IPS DF 6.9 (cell line): ENCODE measurements at regions not wholly inside any gene's neighbourhood (a gene's known extent, or its start where the extent isn't known, plus 50 kb on each side); places are given as distances from the start of the nearest gene placed in this dataset.

ENCODE experiments used
- DNase-seq: peaks from one replicate; pipeline ENCODE4 v3.0.0-alpha.2; 2013; ENCODE audit warnings: low read depth, low spot score
- H3K27ac ChIP-seq: one replicate; pipeline ENCODE4 v1.5.1; 2013; ENCODE audit warnings: low read length, control low read depth
- H3K27me3 ChIP-seq: 2 replicates; pipeline ENCODE4 v1.6.1; 2013; ENCODE audit warnings: mild to moderate bottlenecking, low read length; ENCODE audit not compliant: control insufficient read depth, insufficient read depth
- H3K36me3 ChIP-seq: 2 replicates; pipeline ENCODE4 v1.6.1; 2013; ENCODE audit warnings: low read length; ENCODE audit not compliant: control insufficient read depth, insufficient read depth
- H3K4me1 ChIP-seq: 2 replicates; pipeline ENCODE4 v1.6.1; 2013; ENCODE audit warnings: low read length; ENCODE audit not compliant: control insufficient read depth, insufficient read depth
- H3K4me3 ChIP-seq: 2 replicates; pipeline ENCODE4 v1.5.1; 2013; ENCODE audit warnings: mild to moderate bottlenecking, low read length
- H3K9me3 ChIP-seq: 2 replicates; pipeline ENCODE4 v1.6.1; 2013; ENCODE audit warnings: low read length, inconsistent platforms; ENCODE audit not compliant: control insufficient read depth, insufficient read depth
- WGBS: extraction: QIAGEN DNeasy Blood & Tissue Kit; methylation state at CpG from one replicate; pipeline ENCODE4 v1.1.7; 2013; ENCODE audit warnings: mixed read lengths, missing lambda C conversion rate; ENCODE audit not compliant: insufficient read length, insufficient coverage; 5-methylcytosine and 5-hydroxymethylcytosine counted together

GRCh38 chr6:105593805-105594671, 191.2 kb upstream of the PREP start:
- no CpG with 5 or more reads among the region's 4 CpGs for WGBS
- Histone ChIP-seq H3K27me3 (no peaks in the 10 kb centered on the region), H3K4me3 (no peak overlapping the region), H3K4me1 (no peaks in the 10 kb centered on the region), H3K27ac (no peak overlapping the region), H3K9me3 (no peaks in the 10 kb centered on the region), H3K36me3 (no peaks in the 10 kb centered on the region)
- no peak for DNase-seq

- H3K27me3 ChIP-seq, result no peaks in the 10 kb centered on the region
- no peaks in the 10 kb centered on the region for H3K36me3 ChIP-seq
- WGBS, result no CpG with 5 or more reads among the region's 4 CpGs
- H3K27ac ChIP-seq, result no peak overlapping the region
- no peaks in the 10 kb centered on the region for H3K9me3 ChIP-seq
- DNase-seq, result no peak
- H3K4me3 ChIP-seq, result no peak overlapping the region
- H3K4me1 ChIP-seq, result no peaks in the 10 kb centered on the region
Observed at GRCh38 chr6:105593056-105593690, 190.3 kb upstream of the PREP start.

GRCh38 chr6:105592329-105592728, 189.4 kb upstream of the PREP start:
- no CpG with 5 or more reads among the region's 2 CpGs for WGBS
- H3K27ac ChIP-seq, result no peak overlapping the region
- no peaks in the 10 kb centered on the region for H3K9me3 ChIP-seq
- DNase-seq, result no peak
- H3K4me1 ChIP-seq, result no peaks in the 10 kb centered on the region
- no peaks in the 10 kb centered on the region for H3K27me3 ChIP-seq
- no peak overlapping the region for H3K4me3 ChIP-seq
- H3K36me3 ChIP-seq, result no peaks in the 10 kb centered on the region

- Histone ChIP-seq H3K27me3 (no peaks in the 10 kb centered on the region), H3K4me1 (no peaks in the 10 kb centered on the region), H3K9me3 (no peaks in the 10 kb centered on the region), H3K27ac (no peak overlapping the region), H3K4me3 (no peak overlapping the region), H3K36me3 (no peaks in the 10 kb centered on the region)
- no CpG with 5 or more reads among the region's 2 CpGs for WGBS
- no peak for DNase-seq
Observed at GRCh38 chr6:105591053-105591452, 188.2 kb upstream of the PREP start.

- H3K27me3 ChIP-seq, result no peaks in the 10 kb centered on the region
- H3K4me1 ChIP-seq, result no peaks in the 10 kb centered on the region
- no CpG with 5 or more reads among the region's 6 CpGs for WGBS
- no peak overlapping the region for H3K4me3 ChIP-seq
- H3K27ac ChIP-seq, result no peak overlapping the region
- no peaks in the 10 kb centered on the region for H3K9me3 ChIP-seq
- no peak for DNase-seq
- no peaks in the 10 kb centered on the region for H3K36me3 ChIP-seq
Observed at GRCh38 chr6:105588123-105588710, 185.3 kb upstream of the PREP start.

GRCh38 chr6:105587349-105588122, 184.7 kb upstream of the PREP start:
- Histone ChIP-seq H3K27me3 (no peaks in the 10 kb centered on the region), H3K36me3 (no peaks in the 10 kb centered on the region), H3K4me1 (no peaks in the 10 kb centered on the region), H3K27ac (no peak overlapping the region), H3K4me3 (no peak overlapping the region), H3K9me3 (no peaks in the 10 kb centered on the region)
- DNase-seq, result no peak
- WGBS, result no CpG with 5 or more reads among the region's 23 CpGs

- no peaks in the 10 kb centered on the region for H3K27me3 ChIP-seq
- no peaks in the 10 kb centered on the region for H3K9me3 ChIP-seq
- no peak for DNase-seq
- no peaks in the 10 kb centered on the region for H3K36me3 ChIP-seq
- no CpG with 5 or more reads among the region's 1 CpG for WGBS
- H3K27ac ChIP-seq, result no peak overlapping the region
- H3K4me3 ChIP-seq, result no peak overlapping the region
- no peaks in the 10 kb centered on the region; the same call in 1 of the 2 replicates for H3K4me1 ChIP-seq
Observed at GRCh38 chr6:105578179-105578707, 175.4 kb upstream of the PREP start.

- H3K9me3 ChIP-seq, result no peaks in the 10 kb centered on the region
- no peak for DNase-seq
- H3K36me3 ChIP-seq, result no peaks in the 10 kb centered on the region
- no peaks in the 10 kb centered on the region for H3K27me3 ChIP-seq
- WGBS, result no CpG with 5 or more reads among the region's 2 CpGs
- no peak overlapping the region for H3K27ac ChIP-seq
- H3K4me1 ChIP-seq, result no peaks in the 10 kb centered on the region
- no peak overlapping the region for H3K4me3 ChIP-seq
Observed at GRCh38 chr6:105573556-105573955, 170.7 kb upstream of the PREP start.

GRCh38 chr6:105573138-105573537, 170.3 kb upstream of the PREP start:
- Histone ChIP-seq H3K36me3 (no peaks in the 10 kb centered on the region), H3K27me3 (no peaks in the 10 kb centered on the region), H3K4me3 (no peak overlapping the region), H3K27ac (no peak overlapping the region), H3K4me1 (no peaks in the 10 kb centered on the region), H3K9me3 (no peaks in the 10 kb centered on the region)
- WGBS, result no CpG with 5 or more reads among the region's 2 CpGs
- no peak for DNase-seq

- no peak for DNase-seq
- Histone ChIP-seq H3K4me3 (no peak overlapping the region), H3K27me3 (no peaks in the 10 kb centered on the region), H3K4me1 (no peaks in the 10 kb centered on the region), H3K27ac (no peak overlapping the region), H3K36me3 (no peaks in the 10 kb centered on the region), H3K9me3 (no peaks in the 10 kb centered on the region)
- no CpG with 5 or more reads among the region's 3 CpGs for WGBS
Observed at GRCh38 chr6:105570416-105570815, 167.5 kb upstream of the PREP start.
